ENCODE measurements at regions not wholly inside any gene's neighbourhood (a gene's known extent, or its start where the extent isn't known, plus 50 kb on each side); places are given as distances from the start of the nearest gene placed in this dataset.

DNA sequence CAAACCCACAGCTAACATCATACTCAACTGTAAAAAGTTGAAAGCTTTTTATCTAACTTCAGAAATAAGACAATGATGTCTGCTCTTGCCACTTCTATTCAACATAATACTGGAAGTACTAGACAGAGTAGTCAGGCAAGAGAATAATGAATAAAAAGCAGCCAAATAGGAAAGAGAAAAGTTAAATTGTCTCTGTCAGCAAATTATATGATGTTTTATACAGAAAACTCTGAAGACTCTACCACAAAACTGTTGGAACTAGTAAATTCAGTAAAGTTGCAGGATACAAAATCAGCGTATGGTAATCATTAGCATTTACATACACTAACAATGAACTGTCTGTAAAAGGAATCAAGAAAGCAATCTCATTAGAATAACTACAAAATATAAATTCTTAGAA is 752.9 kb upstream of the CT83 start:
- no peak for DNase-seq (ENCODE audit: low read depth in 4 of 4, low spot score in 3 of 4)

DNA sequence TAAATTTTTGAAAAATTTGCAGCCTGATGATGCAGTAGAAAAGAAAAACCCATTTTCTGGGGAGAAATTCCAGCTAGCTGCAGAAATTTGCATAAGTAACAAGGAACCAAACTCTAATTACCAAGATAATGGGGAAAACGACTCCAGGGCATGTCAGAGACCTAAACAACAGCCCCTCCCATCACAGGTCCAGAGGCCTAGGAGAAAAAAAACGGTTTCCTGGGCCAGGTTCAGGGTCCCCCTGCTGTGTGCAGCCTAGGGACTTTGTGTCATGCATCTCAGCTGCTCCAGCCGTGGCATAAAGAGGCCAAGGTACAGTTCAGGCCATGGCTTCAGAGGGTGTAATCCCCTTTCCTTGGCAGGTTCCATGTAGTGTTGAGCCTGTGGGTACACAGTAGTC is 733.7 kb upstream of the CT83 start:
- DNase-seq (ENCODE audit: low read depth in 4 of 4, low spot score in 3 of 4) = no peak

DNA sequence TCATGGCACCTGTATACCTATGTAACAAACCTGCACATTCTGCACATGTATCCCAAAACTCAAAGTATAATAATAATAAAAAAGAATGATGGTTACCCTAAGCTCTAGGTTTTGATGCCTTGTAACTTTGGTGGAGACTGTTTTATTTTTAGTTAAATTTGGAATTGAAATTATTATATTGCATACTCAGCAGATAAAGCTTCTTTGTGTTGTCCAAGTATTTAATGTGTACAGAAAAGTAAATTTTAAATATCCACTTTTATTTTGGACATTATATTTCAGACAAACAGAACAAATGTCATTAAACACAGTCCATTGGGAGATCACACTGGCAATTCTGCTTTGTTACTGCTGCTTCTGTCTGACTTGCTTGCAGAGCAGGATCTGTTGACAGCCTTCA is 684.5 kb upstream of the CT83 start:
- DNase-seq (ENCODE audit: low read depth in 4 of 4, low spot score in 3 of 4) = no peak

DNA sequence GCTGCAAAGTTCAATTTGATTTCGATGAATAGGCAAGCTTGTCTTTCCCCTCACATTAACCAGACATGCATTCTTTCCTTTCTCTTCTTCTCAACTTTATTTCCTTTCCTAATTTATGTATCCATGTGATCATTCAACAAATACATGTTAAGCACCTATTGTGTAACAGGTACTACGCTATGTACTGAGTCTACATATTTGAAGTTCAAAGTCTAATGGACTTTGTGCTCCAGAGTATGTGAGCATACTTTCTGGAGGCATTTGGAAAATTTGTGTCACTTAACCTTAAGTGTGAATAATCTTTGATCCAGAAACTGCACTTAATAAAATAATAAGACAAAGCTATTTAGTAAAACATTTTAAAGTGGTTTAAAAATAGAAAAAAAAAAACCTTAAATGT is 675.3 kb upstream of the CT83 start:
- no peak for DNase-seq (ENCODE audit: low read depth in 4 of 4, low spot score in 3 of 4)

DNA sequence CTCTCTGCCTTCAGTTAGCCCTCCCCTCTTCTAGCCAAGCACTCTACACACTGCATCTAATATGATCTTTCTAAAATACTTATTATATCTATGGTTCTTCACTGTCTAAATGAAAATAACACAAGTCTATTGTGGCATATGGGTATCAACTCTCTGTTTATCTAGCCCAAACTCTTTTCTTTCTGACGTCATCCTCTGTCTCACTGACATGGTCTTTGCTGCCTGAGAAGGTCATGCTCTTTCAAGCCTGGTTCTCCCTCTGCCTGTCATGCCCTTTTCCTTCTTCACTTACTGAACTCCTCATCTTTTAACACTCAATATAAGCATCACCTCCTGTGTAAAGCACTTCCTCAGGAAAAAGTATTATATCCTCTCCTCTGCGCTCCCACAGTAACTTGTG is 672.2 kb upstream of the CT83 start:
- DNase-seq (ENCODE audit: low read depth in 4 of 4, low spot score in 3 of 4) = no peak

DNA sequence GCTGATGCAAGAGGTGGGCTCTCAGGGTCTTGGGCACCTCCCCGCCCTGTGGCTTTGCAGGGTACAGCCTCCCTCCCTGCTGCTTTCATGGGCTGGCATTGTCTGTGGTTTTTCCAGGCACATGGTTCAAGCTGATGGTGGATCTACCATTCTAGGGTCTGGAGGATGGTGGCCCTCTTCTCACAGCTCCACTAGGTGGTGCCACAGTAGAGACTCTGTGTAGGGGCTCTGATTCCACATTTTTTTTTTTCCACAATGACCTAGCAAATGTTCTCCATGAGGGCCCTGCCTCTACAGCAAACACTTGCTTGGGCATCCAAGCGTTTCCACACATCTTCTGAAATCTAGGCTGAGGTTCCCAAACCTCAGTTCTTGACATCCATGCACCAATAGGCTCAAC is 657.9 kb upstream of the CT83 start:
- DNase-seq (ENCODE audit: low read depth in 4 of 4, low spot score in 3 of 4) = no peak

DNA sequence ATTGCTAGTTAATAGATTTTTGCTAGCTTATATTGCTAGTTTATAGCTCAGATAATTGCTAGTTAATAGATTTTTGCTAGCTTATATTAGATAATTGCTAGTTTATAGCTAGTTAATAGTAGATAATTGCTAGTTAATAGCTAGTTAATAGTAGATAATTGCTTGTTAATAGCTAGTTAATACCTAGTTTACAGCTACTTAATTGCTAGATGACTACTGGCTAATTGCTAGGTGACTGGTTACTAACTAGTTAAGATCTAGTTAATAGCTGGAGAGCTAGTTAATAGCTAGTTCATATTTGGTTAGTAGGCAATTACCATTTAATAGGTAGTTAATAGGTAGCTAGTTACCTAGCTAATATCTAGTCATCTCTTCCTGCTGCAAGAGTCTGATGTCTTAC is 633.8 kb upstream of the CT83 start:
- no peak for DNase-seq (ENCODE audit: low read depth in 4 of 4, low spot score in 3 of 4)

DNA sequence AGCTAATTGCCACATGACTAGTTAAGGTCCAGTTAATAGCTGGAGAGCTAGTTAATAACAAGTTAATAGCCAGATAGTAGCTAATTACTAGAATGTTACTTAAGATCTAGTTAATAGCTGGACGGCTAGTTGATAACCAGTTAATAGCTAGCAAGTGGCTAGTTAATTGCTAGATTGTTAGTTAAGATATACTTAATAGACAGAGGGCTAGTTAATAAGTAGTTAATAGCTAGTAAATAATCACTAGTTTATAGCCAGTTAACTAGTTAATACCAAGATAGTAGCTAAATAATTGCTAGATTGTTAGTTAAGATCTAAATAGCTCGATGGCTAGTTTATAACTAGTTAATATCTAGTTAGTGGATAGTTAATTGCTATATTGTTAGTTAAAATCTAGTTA is 632.6 kb upstream of the CT83 start:
- no peak for DNase-seq (ENCODE audit: low read depth in 4 of 4, low spot score in 3 of 4)

DNA sequence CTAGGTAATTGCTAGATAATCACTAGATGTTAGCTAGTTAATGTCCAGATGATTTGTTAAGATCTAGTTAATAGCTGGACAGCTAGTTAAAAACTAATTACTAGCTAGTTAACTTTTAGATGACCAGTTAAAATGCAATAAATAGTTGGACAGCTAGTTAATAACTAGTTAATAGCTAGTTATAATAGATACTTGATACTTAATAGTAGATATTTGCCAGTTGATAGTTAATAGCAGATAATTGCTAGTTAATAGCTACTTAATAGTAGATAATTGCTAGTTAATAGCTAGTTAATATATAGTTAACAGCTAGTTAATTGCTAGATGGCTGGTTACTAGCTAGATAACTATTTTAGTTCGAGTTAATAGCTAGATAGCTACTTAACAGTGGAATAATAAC is 631.4 kb upstream of the CT83 start:
- no peak for DNase-seq (ENCODE audit: low read depth in 4 of 4, low spot score in 3 of 4)

DNA sequence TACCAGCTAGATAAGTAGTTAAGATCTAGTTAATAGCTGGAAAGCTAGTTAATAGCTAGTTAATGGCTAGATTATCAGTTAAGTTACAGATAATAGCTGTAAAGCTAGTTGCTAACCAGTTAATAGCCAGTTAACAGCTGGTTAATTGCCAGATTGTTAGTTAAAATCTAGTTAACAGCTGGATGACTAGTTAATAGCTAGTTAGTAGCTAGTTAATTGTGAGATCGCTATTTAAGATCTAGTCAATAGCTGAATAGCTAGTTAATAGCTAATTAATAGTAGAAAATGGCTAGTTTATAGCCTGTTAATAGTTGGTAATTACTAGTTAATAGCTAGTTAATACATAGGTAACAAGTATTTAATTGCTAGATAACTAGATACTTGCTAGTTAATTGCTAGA is 630.5 kb upstream of the CT83 start:
- no peak for DNase-seq (ENCODE audit: low read depth in 4 of 4, low spot score in 3 of 4)

DNA sequence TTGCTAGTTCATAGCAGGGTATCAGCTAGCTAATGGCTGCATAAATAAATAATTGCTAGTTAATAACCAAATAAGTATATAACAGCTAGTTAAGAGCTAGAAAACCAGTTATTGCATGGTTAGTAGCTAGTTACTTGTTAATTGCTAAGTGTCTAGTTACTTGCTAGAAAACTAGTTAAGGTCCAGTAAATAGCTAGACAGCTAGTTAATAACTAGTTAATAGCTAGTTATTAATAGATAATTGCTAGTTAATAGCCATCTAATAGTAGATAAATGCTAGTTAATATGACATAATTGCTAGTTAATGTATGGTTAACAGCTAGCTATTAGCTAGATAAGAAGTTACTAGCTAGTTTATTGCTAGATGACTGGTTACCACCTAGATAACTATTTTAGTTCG is 629.9 kb upstream of the CT83 start:
- no peak for DNase-seq (ENCODE audit: low read depth in 4 of 4, low spot score in 3 of 4)

DNA sequence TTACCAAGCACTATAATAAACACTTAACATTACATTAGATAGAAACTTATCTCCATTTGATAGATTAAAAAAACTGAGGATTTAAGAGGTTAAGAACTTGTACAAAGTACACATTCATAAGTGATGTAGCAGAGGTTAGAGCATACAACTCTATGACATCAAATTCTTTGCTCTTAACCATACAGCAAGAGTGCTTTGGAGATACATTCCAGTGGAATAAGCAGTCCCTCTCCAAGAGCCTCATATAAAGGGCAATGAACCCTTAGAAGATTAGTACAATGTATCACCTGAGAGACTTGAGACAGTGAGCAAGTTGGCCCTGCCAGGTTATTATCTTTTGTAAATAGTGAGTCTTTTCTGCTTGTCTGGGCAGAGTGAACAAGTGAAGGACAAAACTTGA is 600.4 kb upstream of the CT83 start:
- DNase-seq (ENCODE audit: low read depth in 4 of 4, low spot score in 3 of 4) = no peak

DNA sequence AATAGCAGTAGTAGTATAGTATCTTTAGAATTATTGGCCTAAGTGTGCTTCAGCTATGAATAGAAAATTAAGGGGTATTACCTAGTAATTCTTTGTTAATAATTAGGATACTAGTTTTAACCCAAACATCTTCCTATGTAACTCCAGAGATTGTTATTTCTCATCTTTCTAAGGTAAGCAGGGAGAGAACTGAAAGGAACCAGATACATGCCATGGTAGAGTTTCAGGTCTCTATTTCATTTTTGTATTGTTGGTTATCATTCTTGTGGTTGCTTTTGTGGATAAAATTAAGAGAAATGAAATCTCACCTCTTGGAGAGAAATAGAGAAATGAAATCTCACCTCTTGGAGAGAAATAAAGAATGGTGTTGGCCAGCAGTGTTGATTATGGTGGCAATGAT is 597.1 kb upstream of the CT83 start:
- DNase-seq (ENCODE audit: low read depth in 4 of 4, low spot score in 3 of 4) = no peak

DNA sequence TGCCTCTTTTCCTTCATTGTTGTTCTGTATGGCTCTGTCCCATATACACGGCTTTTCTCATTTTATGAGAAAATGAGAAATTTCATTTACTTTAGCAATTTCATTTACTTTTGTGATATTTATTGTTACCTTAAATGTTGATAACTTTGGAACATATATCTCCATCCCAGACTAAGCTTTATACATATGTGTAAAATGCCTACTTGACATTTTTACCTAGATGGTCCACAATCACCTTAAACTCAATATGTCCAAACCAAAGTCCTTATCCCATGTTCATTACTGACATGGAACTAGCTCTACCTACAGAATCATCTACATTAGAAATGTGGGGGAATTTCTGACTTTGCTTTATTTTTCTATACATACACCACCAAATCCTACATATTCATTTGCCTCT is 590.5 kb upstream of the CT83 start:
- no peak for DNase-seq (ENCODE audit: low read depth in 4 of 4, low spot score in 3 of 4)

DNA sequence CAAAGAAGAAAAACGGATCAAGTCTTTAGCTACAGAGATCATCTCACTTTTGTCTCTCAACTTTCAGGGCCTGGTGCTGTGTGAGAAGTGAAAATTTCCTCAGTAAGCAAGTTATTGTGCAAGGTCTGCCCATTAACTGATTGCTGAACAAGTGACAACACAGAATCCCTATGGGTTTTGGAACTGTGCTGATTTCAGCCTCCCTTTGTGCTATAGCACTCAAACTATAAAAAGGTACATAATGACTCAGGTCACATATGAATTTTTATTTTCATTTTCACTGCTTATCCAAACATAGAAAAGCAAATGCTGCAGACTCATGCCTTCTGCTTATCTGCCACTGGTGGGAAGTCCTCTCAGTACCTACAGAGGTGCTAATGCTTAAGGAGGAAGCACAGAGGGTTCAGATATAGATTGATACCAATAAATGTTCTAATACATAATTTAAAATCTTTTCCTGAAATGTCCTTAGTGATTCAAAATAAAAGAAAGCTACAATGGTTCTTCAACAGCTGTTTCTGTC is 576.2 kb upstream of the CT83 start:
- DNase-seq (ENCODE audit: low read depth in 4 of 4, low spot score in 3 of 4) = no peak

DNA sequence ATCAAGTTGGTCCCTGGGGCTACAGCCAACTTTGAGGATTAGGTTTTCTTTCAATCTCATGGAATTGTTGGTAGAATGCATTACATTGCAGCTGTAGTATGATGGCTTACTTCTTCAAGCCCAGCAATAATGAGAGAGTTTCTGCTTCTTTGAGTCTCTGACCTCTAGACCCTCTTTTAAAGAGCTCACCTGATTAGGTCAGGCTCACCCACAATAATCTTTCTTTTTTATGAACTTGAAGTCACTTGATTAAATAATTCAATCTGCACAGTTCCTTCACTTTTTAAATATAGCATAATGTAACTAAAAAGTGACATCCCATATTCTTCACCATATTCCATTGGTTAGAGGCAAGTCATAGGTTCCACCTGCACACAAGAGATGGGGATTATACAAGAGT is 547.5 kb upstream of the CT83 start:
- no peak for DNase-seq (ENCODE audit: low read depth in 4 of 4, low spot score in 3 of 4)

DNA sequence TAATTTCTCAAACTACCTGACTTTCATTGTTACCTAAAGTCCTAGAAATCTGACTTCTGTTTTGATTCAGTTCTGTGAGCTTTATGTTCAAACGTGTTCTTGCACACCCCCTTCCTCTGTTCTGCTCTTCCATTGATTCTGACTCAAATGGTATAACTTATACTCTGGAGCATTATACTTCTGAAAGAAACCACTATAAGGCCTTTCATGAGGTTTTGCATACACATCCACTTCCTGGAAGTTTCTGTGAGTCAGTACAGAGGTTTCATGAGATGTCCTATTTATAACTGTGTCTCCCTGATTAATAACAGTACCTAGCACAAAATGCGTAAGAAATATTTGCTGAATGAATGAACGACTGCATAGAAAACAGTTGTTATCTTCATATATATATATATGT is 540.2 kb upstream of the CT83 start:
- DNase-seq (ENCODE audit: low read depth in 4 of 4, low spot score in 3 of 4) = no peak

DNA sequence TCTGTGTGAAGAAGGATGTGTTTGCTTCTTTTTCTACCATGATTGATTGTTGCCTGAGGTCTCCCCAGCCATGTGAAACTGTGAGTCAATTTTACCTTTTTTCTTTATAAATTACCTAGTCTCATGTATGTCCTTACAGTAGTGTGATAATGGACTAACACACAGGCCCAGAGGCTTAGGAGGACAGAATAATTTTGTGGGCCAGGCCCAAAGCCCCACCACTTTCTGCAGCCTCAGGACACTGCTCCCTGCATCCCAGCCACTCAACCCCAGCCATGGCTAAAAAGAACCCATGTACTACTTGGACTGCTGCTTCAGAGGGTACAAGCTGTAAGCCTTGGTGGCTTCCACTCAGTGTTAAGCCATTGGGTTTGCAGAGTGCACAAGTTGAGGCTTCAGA is 512.7 kb upstream of the CT83 start:
- no peak for DNase-seq (ENCODE audit: low read depth in 4 of 4, low spot score in 3 of 4)

DNA sequence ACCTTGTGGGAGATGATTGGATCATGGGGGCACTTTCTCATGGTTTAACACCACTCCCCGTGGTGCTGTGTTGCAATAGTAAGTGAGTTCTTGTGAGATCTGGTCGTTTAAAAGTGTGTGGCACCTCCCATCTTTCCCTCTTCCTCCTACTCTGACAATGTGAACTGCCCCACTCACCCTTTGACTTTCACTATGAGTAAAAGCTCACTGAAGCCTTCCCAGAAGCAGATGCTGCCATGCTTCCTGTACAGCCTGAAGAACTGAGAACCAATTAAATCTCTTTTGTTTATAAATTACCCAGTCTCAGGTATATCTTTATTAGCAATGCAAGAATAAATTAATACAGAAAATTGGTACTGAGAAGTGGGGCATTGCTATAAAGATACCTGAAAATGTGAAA is 509.6 kb upstream of the CT83 start:
- DNase-seq (ENCODE audit: low read depth in 4 of 4, low spot score in 3 of 4) = no peak

DNA sequence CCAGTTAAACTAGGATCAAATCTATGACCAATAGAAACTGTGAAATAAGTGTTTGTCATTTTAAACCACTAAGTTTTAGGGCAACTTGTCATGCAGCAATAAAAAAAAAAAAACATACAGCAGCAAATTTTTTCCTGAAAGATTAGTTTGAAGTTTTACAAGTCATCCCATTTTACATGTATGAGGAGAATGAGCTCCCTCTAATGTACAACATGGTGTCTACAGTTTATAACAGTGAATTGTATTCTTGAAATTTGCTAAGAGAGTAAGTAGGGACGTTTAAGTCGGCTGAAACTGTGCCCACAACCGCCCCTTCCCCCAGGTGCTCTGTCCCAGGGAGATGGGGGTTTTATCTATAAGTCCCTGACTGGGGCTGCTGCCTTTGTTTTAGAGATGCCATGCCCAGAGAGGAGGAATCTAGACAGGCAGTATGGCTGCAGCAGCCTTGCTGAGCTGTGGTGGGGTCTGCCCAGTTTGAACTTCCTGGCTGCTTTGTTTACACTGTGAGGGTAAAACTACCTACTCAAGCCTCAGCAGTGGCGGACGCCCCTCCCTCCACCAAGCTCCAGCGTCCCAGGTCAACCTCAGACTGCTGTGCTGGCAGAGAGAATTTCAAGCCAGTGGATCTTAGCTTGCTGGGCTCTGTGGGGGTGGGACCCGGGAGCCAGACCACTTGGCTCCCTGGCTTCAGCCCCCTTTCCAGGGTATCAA is 499.3 kb upstream of the CT83 start:
- DNase-seq (ENCODE audit: low read depth in 4 of 4, low spot score in 3 of 4) = no peak

DNA sequence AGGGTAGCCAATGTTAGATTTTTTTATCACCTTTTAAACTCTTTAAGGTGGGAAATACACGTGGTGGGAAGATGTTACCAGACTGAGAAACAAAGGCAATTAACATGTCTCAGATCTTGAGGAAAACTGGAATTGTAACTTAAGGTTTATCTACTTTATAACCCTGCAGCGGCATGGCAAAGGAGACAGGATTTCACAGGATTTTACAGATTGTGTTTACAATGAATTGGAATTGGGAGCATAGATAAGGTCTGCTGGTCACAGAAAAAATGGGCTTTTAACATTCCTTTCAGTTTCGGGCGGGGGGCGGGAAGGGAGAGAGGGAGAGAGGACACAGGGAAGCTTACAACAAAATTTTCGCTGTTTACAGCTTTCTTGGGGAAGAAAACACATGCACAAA is 467.5 kb upstream of the CT83 start:
- DNase-seq (ENCODE audit: low read depth in 4 of 4, low spot score in 3 of 4) = no peak

DNA sequence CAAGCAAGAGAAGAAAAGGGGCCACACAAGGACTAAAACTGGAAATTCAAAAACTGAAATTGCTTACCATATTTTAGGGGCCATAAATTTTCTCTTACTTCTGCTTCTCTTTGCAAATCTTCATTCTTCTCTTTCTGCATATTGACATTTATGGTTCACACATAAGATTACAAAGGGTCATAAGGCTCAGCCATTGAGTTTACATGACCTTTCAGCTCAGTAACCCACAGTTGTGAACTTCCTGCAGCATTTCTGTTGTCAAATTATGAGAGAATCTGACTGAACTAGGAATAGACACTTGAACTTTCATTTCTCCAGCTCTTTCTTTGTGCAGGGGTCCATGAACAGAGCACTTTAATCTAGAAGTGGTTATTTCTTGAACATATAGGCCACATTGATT is 434.8 kb upstream of the CT83 start:
- DNase-seq (ENCODE audit: low read depth in 4 of 4, low spot score in 3 of 4) = no peak

DNA sequence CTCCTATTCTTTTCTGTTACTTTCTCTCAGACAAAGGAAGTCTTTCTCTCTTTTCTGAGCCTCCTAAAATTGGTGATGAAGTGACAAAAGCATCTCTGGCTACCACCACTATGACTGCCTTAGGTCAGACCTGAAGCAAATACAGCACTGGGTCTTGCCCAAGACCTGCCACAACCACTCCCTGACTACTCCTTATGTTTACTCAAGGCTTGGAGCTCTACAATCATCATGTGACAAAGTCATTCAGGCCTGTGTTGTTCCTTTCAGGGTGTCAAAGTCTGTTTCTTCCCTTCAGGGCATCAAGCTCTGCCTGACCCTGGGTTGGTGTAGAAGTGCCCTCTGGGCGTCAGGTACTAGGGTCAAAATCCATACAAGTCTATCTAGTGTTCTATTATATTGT is 419.2 kb upstream of the CT83 start:
- no peak for DNase-seq (ENCODE audit: low read depth in 4 of 4, low spot score in 3 of 4)
